Spleen (tissue), 11 donors: ENCODE measurements at regions not wholly inside any gene's neighbourhood (a gene's known extent, or its start where the extent isn't known, plus 50 kb on each side); places are given as distances from the start of the nearest gene placed in this dataset.

Source experiments
- DNase-seq: peaks from one replicate; pipeline ENCODE4 v3.0.0-alpha.2; 2020
- H3K27ac ChIP-seq, 8 donors: fragments of 200-600 bp; sonication (generic) in 7 of 8; 1 replicate in 4 of 8; 2 replicates in 4 of 8; pipeline versions ENCODE4 v1.5.0 to v1.8.0; 2016 to 2021; ENCODE audit warnings: inconsistent platforms in 4 of 8, mild to moderate bottlenecking in 4 of 8, moderate library complexity in 1 of 8
- H3K27me3 ChIP-seq, 7 donors: fragments of 200-600 bp; sonication (generic) in 6 of 7; replicated peaks in 1 of 7; 1 replicate in 4 of 7; 2 replicates in 3 of 7; pipeline versions ENCODE4 v1.5.0 to v1.8.0; 2016 to 2021; ENCODE audit warnings: inconsistent platforms in 3 of 7, mild to moderate bottlenecking in 1 of 7
- H3K36me3 ChIP-seq, 6 donors: fragments of 200-600 bp; sonication (generic) in 5 of 6; 1 replicate in 4 of 6; 2 replicates in 2 of 6; pipeline versions ENCODE4 v1.5.0 to v1.8.0; 2016 to 2021; ENCODE audit warnings: inconsistent platforms in 2 of 6
- H3K4me1 ChIP-seq, 6 donors: fragments of 200-600 bp; sonication (generic) in 5 of 6; 1 replicate in 3 of 6; 2 replicates in 3 of 6; pipeline versions ENCODE4 v1.5.0 to v1.8.0; 2016 to 2021; ENCODE audit warnings: inconsistent platforms in 3 of 6
- H3K4me3 ChIP-seq, 8 donors: fragments of 200-600 bp; sonication (generic) in 7 of 8; 1 replicate in 4 of 8; 2 replicates in 4 of 8; pipeline versions ENCODE4 v1.5.0 to v1.8.0; 2016 to 2021; ENCODE audit warnings: inconsistent platforms in 4 of 8, mild to moderate bottlenecking in 4 of 8, moderate library complexity in 2 of 8
- H3K9me3 ChIP-seq, 8 donors: fragments of 200-600 bp; sonication (generic) in 7 of 8; 1 replicate in 4 of 8; 2 replicates in 4 of 8; pipeline versions ENCODE4 v1.5.0 to v1.8.0; 2016 to 2021; ENCODE audit warnings: inconsistent platforms in 4 of 8
- POLR2A ChIP-seq, 3 donors: fragments of 450-650 bp; IDR thresholded peaks; one replicate each; pipeline ENCODE4 v1.5.1; 2017; ENCODE audit warnings: antibody characterized with exemption in 3 of 3, mild to moderate bottlenecking in 1 of 3
- POLR2AphosphoS5 ChIP-seq, 3 donors: sonication (generic); formaldehyde crosslinking; IDR thresholded peaks; one replicate each; pipeline ENCODE4 v1.5.1; 2017; ENCODE audit warnings: antibody characterized with exemption in 3 of 3
- WGBS, 5 donors: extraction: QIAGEN DNeasy Blood & Tissue Kit in 3 of 5; methylation state at CpG; one replicate each; pipeline versions ENCODE4 v1.1.5 to v1.1.7; 2013 to 2018; 5-methylcytosine and 5-hydroxymethylcytosine counted together
- intact Hi-C: fragments of 100-400 bp; cut with DNase I; formaldehyde crosslinking; loops from one replicate; pipeline ENCODE4 v1.15.0; 2023; ENCODE audit warnings: low total_unique reads
- TF ChIP-seq, protein P1 (sequence below), 11 experiments: fragments of 200-600 bp in 7 of 11; fragments of 450-650 bp in 4 of 11; sonication (generic) in 4 of 11; IDR thresholded peaks in 8 of 11; conservative IDR thresholded peaks in 3 of 11; 1 replicate in 7 of 11; 2 replicates in 4 of 11; pipeline versions ENCODE4 v1.4.0 to v1.8.0; 2016 to 2021; ENCODE audit warnings: antibody characterized with exemption in 11 of 11, inconsistent platforms in 4 of 11, mild to moderate bottlenecking in 1 of 11
- donor health status: healthy with polysubstance abuse.
- donor health status: DM: no; HTN: no; CAD: no; lungs with moderate emphysema.
- donor health status: DM: no; HTN: no; CAD: no.
- donor health status: Bipolar disorder and iron deficiency.
- donor health status: healthy.
- donor health status: DM: no; HTN: no; CAD: no.
- donor health status: DM: yes; HTN: yes; CAD: no.

DNA sequence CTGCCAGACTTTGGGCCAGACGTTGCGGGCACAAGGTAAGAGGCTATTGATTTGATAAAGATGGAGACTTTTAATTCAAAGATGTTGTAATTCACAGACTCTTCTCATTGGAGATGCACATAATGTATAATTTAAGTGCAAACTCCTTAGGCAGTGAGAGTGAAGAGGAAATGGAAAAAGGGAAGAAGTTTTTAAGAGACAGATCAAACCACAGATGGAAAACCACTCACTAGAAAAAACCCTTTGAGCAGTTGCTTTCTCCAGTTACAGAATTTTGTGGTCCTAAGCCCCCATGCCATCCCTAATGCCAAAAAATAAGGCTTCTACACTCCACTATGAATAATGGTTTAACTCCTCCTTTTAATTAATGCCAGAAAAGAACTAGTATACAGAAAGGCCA lies 977.1 kb upstream of the PRKX start:
- Histone ChIP-seq H3K36me3 (no peaks in the 10 kb centered on the region), H3K9me3 (peaks cover 0 to 14% (median 0%) of the 10 kb centered on the region in 8 donors), H3K27me3 (no peaks in the 10 kb centered on the region), H3K27ac (no peak overlapping the region), H3K4me1 (no peaks in the 10 kb centered on the region), H3K4me3 (no peak overlapping the region)
- TF ChIP-seq POLR2A (IDR thresholded peaks at IDR 0.05): no peak
- no peak for TF ChIP-seq POLR2AphosphoS5 (IDR thresholded peaks at IDR 0.05)
- TF ChIP-seq, protein P1, sequence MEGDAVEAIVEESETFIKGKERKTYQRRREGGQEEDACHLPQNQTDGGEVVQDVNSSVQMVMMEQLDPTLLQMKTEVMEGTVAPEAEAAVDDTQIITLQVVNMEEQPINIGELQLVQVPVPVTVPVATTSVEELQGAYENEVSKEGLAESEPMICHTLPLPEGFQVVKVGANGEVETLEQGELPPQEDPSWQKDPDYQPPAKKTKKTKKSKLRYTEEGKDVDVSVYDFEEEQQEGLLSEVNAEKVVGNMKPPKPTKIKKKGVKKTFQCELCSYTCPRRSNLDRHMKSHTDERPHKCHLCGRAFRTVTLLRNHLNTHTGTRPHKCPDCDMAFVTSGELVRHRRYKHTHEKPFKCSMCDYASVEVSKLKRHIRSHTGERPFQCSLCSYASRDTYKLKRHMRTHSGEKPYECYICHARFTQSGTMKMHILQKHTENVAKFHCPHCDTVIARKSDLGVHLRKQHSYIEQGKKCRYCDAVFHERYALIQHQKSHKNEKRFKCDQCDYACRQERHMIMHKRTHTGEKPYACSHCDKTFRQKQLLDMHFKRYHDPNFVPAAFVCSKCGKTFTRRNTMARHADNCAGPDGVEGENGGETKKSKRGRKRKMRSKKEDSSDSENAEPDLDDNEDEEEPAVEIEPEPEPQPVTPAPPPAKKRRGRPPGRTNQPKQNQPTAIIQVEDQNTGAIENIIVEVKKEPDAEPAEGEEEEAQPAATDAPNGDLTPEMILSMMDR (IDR thresholded peaks at IDR 0.05 in 8 of 11, conservative IDR thresholded peaks at IDR 0.05 in 3 of 11): no peak
- intact Hi-C loops: no loop called here
- 84 to 96% (median 90%) methylated on average over 2 of the region's 2 CpGs for WGBS, 5 donors
- no peak for DNase-seq

DNA sequence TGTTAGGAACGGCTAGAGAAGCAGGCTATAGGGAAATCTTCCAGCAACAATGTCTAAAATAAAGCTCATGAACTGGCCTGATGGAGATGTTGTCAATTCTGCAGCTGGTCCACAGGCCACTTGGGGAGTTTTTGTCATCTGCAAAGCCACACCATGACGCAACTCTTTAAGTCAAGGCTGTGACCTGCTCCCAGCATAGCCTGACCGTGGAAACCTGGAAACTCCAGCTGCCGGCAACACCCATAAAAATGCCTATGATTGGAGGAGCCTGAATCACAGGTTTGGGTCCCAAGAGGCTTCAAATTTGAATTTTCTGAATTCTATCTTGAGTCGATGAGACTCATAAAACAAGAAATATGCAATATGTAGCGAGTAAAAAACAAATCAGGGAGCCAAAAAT lies 969.2 kb upstream of the PRKX start:
- no peak for DNase-seq
- H3K9me3 ChIP-seq: peaks cover 0 to 2% (median 0%) of the 10 kb centered on the region in 8 donors
- TF ChIP-seq POLR2A (IDR thresholded peaks at IDR 0.05) (no peak), POLR2AphosphoS5 (IDR thresholded peaks at IDR 0.05) (no peak)
- TF ChIP-seq, protein P1 (IDR thresholded peaks at IDR 0.05 in 8 of 11, conservative IDR thresholded peaks at IDR 0.05 in 3 of 11): no peak
- H3K27ac ChIP-seq: no peak overlapping the region
- no peaks in the 10 kb centered on the region for H3K27me3 ChIP-seq
- no peaks in the 10 kb centered on the region for H3K4me1 ChIP-seq
- no peak overlapping the region for H3K4me3 ChIP-seq
- no peaks in the 10 kb centered on the region for H3K36me3 ChIP-seq
- 66 to 91% (median 79%) methylated on average over 5 to 6 of the region's 6 CpGs for WGBS, 5 donors
- intact Hi-C loops: no loop called here

DNA sequence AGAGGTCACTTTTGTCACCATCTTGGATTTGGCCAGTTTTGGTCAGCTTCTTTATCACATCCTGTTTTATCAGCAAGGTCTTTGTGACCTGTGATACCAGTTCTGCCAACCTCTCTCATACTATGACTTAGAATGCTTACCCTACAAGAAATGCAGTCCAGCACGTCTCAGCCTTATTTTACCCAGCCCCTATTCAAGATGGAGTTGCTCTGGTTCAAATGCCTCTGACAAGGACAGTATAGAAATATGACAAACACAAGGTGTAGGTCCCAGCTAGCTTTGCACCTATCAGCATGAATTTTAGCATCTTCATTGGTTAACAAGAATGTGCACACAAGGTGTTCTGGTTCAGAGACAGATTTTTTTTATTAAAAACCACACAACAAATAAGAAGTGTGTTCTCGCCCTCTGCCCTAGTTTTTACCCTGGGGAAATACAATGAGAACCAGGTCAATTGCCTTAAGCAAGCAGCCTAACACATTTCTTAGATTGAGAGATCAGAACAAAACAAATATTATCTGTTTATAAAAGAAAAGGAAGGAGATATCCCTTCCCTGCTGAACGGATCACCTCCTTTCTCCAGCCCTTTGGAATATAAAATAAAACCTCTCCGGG lies 962.3 kb upstream of the PRKX start:
- Histone ChIP-seq H3K27me3 (no peaks in the 10 kb centered on the region), H3K4me1 (no peaks in the 10 kb centered on the region), H3K9me3 (no peaks in the 10 kb centered on the region), H3K27ac (no peak overlapping the region), H3K36me3 (no peaks in the 10 kb centered on the region), H3K4me3 (no peak overlapping the region)
- intact Hi-C loops: no loop called here
- no peak for TF ChIP-seq POLR2AphosphoS5 (IDR thresholded peaks at IDR 0.05)
- no peak for DNase-seq
- WGBS, 5 donors: 60 to 74% (median 67%) methylated on average over 4 of the region's 4 CpGs

DNA sequence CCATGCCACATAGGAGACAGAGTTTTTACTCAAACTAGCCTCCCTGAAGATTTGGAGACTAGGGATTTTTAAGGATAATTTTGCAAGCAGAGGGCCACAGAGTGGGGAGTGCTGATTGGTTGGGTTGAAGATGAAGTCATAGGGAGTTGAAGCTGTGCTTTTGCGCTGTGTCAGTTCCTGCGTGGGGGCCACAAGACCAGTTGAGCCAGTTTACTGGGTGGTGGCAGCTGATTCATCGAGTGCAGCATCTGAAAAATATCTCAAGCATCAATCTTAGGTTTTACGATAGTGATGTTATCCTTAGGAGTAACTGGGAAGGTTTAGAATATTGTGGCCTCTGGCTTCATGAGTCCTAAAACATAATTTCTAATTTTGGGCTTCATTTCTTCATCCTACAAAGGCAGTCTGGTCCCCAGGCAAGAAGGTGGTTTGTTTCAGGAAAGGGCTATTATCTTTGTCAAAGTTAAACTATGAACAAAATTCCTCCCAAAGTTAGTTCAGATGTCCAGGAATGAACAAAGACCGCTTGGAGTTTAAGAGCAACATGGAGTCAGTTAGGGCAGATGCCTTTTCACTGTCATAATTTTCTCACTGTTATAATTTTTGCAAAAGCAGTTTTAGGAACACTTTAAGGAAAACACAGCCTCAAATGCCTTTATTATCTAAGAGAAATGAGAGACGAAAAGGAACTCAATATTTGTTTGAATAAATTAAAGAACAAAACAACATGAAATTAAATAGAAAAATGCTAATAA lies 960.8 kb upstream of the PRKX start:
- no peaks in the 10 kb centered on the region for H3K4me1 ChIP-seq
- no peaks in the 10 kb centered on the region for H3K9me3 ChIP-seq
- H3K27me3 ChIP-seq: no peaks in the 10 kb centered on the region
- H3K36me3 ChIP-seq: no peaks in the 10 kb centered on the region
- DNase-seq: no peak
- intact Hi-C loops: no loop called here
- TF ChIP-seq, protein P1 (IDR thresholded peaks at IDR 0.05 in 8 of 11, conservative IDR thresholded peaks at IDR 0.05 in 3 of 11): no peak
- TF ChIP-seq POLR2AphosphoS5 (IDR thresholded peaks at IDR 0.05) (no peak), POLR2A (IDR thresholded peaks at IDR 0.05) (no peak)
- H3K27ac ChIP-seq: no peak overlapping the region
- 75 to 89% (median 88%) methylated on average over 5 to 6 of the region's 6 CpGs for WGBS, 5 donors
- no peak overlapping the region for H3K4me3 ChIP-seq
